Heart left ventricle (tissue), 13 donors: ENCODE measurements at regions not wholly inside any gene's neighbourhood (a gene's known extent, or its start where the extent isn't known, plus 50 kb on each side); places are given as distances from the start of the nearest gene placed in this dataset.

Source experiments
- CTCF ChIP-seq, 12 donors: fragments of 200-600 bp; sonication (generic) in 4 of 12; IDR thresholded peaks; one replicate each; pipeline versions ENCODE4 v1.5.0 to v1.8.0; 2018 to 2022; ENCODE audit warnings: antibody characterized with exemption in 12 of 12, mild to moderate bottlenecking in 5 of 12
- POLR2A ChIP-seq, 2 donors: fragments of 450-650 bp; IDR thresholded peaks; one replicate each; pipeline ENCODE4 v1.6.1; 2017; ENCODE audit warnings: antibody characterized with exemption in 2 of 2, mild to moderate bottlenecking in 2 of 2, moderate library complexity in 2 of 2
- donor health status: ischemic (EF 13 %, LVEDD 7.1; RV severe dilation, severe dysfunction).
- donor health status: DM: no; HTN: yes; CAD: no.
- donor health status: DM: no; HTN: no; CAD: no.
- donor health status: ischemic (EF 25% LVEDD 6.9; RV normal size, moderate dysfunction).
- donor health status: ischemic (EF 25% LVEDD 5.7; RV mildly dilated, moderate dysfunction).
- donor health status: ischemic (EF 35%, LVEDD 5.7; RV mildly dilated, moderate dysfunction).
- donor health status: nonischemic (EF 11% LVEDD 7.7; RV severe dilation, severe dysfunction).
- donor health status: DM: yes; HTN: yes; CAD: no.
- donor health status: PGD.
- donor health status: ischemic (EF 29% LVEDD 5.4; RV normal size, mild dysfunction).
- donor health status: nonischemic (EF 23%, LVEDD 6.1; RV moderate dilation, normal function).

DNA sequence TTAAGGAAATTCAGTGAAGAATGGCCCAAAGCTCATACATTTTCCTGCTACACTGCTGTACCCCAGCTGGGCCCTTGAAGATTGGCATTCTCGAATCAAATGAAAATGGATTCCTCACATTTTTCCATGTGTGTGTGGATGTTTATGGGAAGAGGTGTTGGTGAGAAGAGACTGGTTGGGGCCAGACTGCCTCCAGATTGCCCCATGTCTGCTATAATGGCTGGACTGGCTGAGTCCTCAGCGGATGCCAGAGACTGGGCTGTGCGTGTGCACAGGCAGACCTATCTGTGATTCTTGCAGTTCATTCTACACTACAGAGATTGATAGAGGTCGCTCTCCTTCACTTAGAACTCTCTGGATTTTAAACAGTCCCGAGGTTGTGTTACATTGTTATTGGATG lies 183.6 kb upstream of the GDF10 start:
- TF ChIP-seq CTCF (IDR thresholded peaks at IDR 0.05) (no peak), POLR2A (IDR thresholded peaks at IDR 0.05) (no peak)
